ENCODE measurements at regions not wholly inside any gene's neighbourhood (a gene's known extent, or its start where the extent isn't known, plus 50 kb on each side); places are given as distances from the start of the nearest gene placed in this dataset.

GRCh38 chr11:130679247-130679646 is 230.8 kb downstream of the ADAMTS15 start:
- TF ChIP-seq, protein P1, sequence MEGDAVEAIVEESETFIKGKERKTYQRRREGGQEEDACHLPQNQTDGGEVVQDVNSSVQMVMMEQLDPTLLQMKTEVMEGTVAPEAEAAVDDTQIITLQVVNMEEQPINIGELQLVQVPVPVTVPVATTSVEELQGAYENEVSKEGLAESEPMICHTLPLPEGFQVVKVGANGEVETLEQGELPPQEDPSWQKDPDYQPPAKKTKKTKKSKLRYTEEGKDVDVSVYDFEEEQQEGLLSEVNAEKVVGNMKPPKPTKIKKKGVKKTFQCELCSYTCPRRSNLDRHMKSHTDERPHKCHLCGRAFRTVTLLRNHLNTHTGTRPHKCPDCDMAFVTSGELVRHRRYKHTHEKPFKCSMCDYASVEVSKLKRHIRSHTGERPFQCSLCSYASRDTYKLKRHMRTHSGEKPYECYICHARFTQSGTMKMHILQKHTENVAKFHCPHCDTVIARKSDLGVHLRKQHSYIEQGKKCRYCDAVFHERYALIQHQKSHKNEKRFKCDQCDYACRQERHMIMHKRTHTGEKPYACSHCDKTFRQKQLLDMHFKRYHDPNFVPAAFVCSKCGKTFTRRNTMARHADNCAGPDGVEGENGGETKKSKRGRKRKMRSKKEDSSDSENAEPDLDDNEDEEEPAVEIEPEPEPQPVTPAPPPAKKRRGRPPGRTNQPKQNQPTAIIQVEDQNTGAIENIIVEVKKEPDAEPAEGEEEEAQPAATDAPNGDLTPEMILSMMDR (IDR thresholded peaks at IDR 0.05), result no peak
- no peak for TF ChIP-seq POLR2A (IDR thresholded peaks at IDR 0.05)
